HAP-1 (cell line): ENCODE measurements at regions not wholly inside any gene's neighbourhood (a gene's known extent, or its start where the extent isn't known, plus 50 kb on each side); places are given as distances from the start of the nearest gene placed in this dataset.
A peak's percentile ranks its signal among the peaks of the same experiment; 100 is the strongest.
"Not testable (repeated sequence)": the region's sequence is repeated elsewhere in the genome, so short reads cannot be mapped to it uniquely, and the experiment has no call there.

ENCODE experiments used
- DNase-seq, 2 experiments: peaks; one replicate each; pipeline ENCODE4 v3.0.0-alpha.2; 2016 to 2020; ENCODE audit warnings: low spot score in 2 of 2
- H3K27me3 ChIP-seq: fragments of 250-450 bp; sonication (Bioruptor Pico); 2 replicates; pipeline ENCODE4 v1.5.1; 2020; ENCODE audit warnings: low read depth, mild to moderate bottlenecking, moderate library complexity
- H3K36me3 ChIP-seq: fragments of 250-450 bp; sonication (Bioruptor Pico); replicated peaks from 2 replicates; pipeline ENCODE4 v1.5.1; 2020; ENCODE audit warnings: mild to moderate bottlenecking
- H3K4me1 ChIP-seq: fragments of 250-450 bp; sonication (Bioruptor Pico); 2 replicates; pipeline ENCODE4 v1.5.1; 2020; ENCODE audit warnings: mild to moderate bottlenecking
- H3K4me3 ChIP-seq: fragments of 250-450 bp; sonication (Bioruptor Pico); 2 replicates; pipeline ENCODE4 v1.5.1; 2020; ENCODE audit warnings: mild to moderate bottlenecking, moderate library complexity
- H3K9me3 ChIP-seq: fragments of 250-450 bp; sonication (Bioruptor Pico); 2 replicates; pipeline ENCODE4 v1.5.1; 2020; ENCODE audit warnings: mild to moderate bottlenecking, moderate library complexity
- in situ Hi-C: fragments of 300-500 bp; cut with MboI; formaldehyde crosslinking; loops from 3 replicates; pipeline ENCODE4 v1.14.3; 2020; ENCODE audit warnings: low sequenced_read_pairs, inconsistent platforms, mixed read lengths

DNA sequence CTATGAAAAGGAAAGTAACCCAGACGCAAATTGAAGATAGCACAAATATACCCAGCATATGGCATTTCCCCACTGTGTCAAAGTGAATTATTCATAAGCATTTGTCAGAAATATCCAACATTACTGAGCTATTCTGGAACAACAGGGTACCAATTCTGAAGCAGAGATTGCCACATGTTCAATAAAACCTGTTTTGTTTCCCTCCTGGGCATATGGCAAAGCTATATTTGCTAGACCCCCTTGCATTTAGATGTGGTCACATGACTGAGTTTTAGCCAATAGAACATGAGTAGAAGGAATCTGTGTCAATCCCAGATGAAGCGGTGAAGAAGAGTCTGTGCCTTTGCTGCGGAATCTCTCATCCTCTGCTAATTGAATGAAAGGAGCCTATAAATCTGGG, 296.4 kb upstream of the DLGAP1 start:
- in situ Hi-C loops: no loop called here
- H3K4me3 ChIP-seq: no peak overlapping the region
- no peaks in the 10 kb centered on the region for H3K36me3 ChIP-seq
- H3K9me3 ChIP-seq: no peaks in the 10 kb centered on the region
- no peaks in the 10 kb centered on the region for H3K4me1 ChIP-seq
- DNase-seq: no peak
- no peaks in the 10 kb centered on the region for H3K27me3 ChIP-seq

DNA sequence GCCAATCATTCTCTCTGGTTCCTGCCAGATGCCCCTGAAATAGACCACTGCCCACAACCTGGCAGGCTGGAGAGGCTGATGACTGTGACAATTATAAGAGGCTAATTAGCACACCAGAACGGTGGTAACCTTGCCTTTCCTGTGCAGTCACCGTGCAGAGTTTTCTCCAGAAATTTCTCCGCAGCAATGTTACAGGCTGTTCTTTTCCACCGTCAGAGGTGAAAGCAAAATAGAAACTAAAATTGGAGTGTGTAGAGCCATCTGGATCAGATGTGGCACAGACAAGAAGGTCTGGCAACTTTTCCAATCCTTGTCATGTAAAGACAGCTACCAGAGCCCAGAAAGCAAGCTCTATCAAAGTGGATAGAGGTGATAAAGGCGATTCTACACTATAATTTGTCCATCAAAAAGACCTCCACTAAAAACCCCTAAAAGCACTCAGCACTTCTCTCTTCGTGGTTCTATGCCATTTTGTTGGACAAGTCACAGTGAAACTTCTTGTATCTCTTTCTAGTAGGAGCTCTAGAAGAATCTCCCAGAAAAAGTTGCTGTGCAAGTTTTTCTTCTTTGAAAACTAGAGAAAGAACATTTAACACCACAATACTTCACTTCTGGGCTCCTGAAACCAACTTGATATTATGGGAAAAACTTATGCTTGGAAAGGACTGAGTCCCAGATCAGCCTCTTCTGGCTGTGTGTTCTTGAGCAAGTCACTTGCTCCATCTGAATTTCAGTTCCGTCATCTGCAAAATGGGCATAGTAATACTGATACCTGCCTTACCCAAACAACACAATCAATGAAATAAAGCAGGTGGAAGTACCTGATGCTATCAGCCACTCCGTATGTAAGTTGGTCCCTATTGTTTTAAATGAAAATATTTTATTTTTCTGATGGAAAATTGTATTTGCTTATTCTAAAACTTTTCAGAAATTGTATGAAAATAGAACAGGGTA, 295.6 kb upstream of the DLGAP1 start:
- no peaks in the 10 kb centered on the region for H3K4me1 ChIP-seq
- no peaks in the 10 kb centered on the region for H3K27me3 ChIP-seq
- no peak for DNase-seq
- H3K9me3 ChIP-seq: no peaks in the 10 kb centered on the region
- H3K36me3 ChIP-seq: no peaks in the 10 kb centered on the region
- no peak overlapping the region for H3K4me3 ChIP-seq
- in situ Hi-C loops: no loop called here

DNA sequence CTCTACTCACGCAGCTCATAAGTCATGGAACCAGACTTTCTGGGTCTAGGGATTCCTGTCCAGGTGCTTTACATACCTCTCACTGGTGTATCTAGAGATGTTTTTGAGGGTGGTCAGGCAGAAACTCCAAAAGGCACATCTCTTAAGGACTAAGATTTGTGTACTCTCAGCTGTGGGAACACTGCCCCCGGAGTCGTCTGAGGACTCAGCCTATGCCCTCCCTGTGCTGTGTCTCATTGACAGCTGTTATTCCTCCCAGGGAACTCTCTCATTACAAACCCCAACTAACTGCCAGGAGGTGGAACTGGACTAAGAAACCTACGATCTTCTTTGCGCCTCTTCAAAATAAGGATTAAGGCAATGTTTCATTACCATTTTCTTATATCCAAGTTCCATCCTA, 293.9 kb upstream of the DLGAP1 start:
- Histone ChIP-seq H3K9me3 (no peaks in the 10 kb centered on the region), H3K4me1 (no peaks in the 10 kb centered on the region), H3K4me3 (no peak overlapping the region), H3K36me3 (no peaks in the 10 kb centered on the region), H3K27me3 (no peaks in the 10 kb centered on the region)
- in situ Hi-C loops: no loop called here
- DNase-seq: no peak

DNA sequence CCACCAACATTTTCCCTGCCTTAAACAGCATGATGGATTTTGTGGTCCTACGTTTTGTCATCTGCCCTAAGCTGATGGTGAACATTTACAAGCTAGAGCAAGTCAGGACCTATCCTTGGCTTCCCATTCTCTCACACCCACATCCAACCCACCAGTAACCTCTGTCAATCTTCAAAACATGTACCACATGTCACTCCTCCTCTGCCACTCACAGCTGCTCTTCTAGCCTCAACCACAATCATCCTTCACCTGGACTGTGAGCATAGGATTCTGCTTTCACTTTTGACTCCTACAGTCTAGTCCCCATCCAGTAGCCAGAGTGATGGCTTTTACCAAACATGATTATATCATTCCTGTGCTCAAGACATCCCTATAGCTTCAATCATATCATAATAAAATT, 279.8 kb upstream of the DLGAP1 start:
- H3K9me3 ChIP-seq: no peaks in the 10 kb centered on the region
- no peaks in the 10 kb centered on the region for H3K27me3 ChIP-seq
- no peaks in the 10 kb centered on the region for H3K4me1 ChIP-seq
- no peaks in the 10 kb centered on the region for H3K36me3 ChIP-seq
- DNase-seq: no peak
- no peak overlapping the region for H3K4me3 ChIP-seq
- in situ Hi-C loops: no loop called here

DNA sequence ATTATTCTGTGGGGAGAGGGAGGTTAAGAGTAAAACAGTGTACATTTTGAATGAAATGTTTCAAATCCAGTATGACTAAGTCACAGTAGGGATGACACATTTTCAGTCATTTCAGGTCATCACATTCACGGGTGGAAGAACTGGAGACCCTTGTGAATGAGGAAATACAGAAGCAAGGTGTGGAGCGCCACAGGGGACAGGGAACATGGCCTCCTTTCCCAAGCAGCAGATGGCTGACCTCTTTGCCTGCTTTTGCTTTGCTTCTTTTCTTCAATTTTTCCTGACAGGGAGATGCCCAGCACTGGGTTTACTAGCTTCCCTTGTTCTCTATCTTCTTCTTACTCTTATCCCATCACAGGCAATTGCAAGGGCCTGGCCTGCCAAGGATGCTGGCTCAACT, 278.9 kb upstream of the DLGAP1 start:
- Histone ChIP-seq H3K4me1 (no peaks in the 10 kb centered on the region), H3K36me3 (no peaks in the 10 kb centered on the region), H3K27me3 (no peaks in the 10 kb centered on the region), H3K4me3 (no peak overlapping the region), H3K9me3 (no peaks in the 10 kb centered on the region)
- in situ Hi-C loops: no loop called here
- no peak for DNase-seq

DNA sequence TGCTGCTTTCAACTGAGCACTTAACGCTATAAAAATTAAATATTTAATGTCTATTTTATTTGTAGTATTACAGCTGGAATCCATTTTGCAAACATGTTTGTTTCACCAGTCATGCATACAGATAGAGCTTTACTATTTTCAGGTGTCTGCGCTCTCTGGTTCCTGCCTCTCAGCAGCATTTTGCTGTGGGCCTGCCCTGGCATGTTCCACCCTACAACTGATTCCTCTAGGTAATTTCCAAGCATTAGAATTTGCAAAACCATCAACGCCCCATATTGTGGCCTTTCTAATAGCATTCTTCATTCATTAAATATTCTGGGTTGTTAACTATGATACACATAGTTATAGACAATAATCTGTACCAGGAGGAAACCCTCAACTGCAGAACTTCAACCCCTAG, 266.4 kb upstream of the DLGAP1 start:
- no peak for DNase-seq
- peaks cover 4% of the 10 kb centered on the region; the same call in 1 of the 2 replicates for H3K4me1 ChIP-seq
- no peaks in the 10 kb centered on the region for H3K9me3 ChIP-seq
- in situ Hi-C loops: no loop called here
- no peaks in the 10 kb centered on the region for H3K36me3 ChIP-seq
- no peak overlapping the region for H3K4me3 ChIP-seq
- no peaks in the 10 kb centered on the region for H3K27me3 ChIP-seq

DNA sequence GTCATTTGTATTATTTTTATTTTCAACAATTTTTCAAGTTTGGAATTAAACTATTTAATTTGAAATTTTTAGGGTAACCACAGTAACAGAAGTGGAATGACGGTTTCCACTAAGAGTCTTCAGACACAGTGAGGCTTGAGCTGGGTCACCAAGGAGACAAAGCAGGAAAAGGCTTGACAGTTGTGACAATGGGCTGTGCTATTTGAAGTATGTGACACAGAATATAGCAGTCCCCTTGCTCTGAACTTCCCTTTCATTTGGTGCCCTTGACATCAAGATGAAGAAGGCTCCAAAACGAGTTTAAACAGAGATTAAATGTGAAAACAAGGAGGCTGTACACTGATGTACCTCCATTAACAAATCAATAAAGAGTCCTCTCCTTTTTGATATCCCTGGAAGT, 265.4 kb upstream of the DLGAP1 start:
- DNase-seq: peak in 1 of 2 experiments; percentile 16
- no peaks in the 10 kb centered on the region for H3K27me3 ChIP-seq
- H3K9me3 ChIP-seq: no peaks in the 10 kb centered on the region
- H3K4me3 ChIP-seq: no peak overlapping the region
- no peaks in the 10 kb centered on the region for H3K36me3 ChIP-seq
- in situ Hi-C loops: no loop called here
- peaks cover 4% of the 10 kb centered on the region; the same call in 1 of the 2 replicates for H3K4me1 ChIP-seq

DNA sequence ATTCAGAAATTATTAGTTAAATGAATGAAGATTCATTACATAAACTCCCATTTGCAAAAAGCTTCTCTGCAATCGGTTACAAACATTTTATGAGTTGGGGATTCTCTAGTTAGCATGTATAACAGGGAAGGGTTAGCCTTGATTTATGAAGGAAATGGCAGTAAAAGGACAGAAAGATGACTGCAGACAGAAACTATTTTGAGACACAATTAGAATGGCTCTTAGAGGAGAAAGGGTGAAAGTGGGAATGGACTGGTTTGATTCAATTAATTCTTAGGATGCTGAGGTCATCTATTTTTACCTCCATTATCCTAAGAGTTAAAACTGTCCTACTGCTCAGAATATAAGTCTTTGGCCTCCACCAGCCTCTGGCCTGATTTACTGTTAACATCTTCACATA, 250.8 kb upstream of the DLGAP1 start:
- no peak for DNase-seq
- no peaks in the 10 kb centered on the region for H3K9me3 ChIP-seq
- no peak overlapping the region for H3K4me3 ChIP-seq
- in situ Hi-C loops: no loop called here
- no peaks in the 10 kb centered on the region for H3K4me1 ChIP-seq
- H3K36me3 ChIP-seq: no peaks in the 10 kb centered on the region
- H3K27me3 ChIP-seq: no peaks in the 10 kb centered on the region

DNA sequence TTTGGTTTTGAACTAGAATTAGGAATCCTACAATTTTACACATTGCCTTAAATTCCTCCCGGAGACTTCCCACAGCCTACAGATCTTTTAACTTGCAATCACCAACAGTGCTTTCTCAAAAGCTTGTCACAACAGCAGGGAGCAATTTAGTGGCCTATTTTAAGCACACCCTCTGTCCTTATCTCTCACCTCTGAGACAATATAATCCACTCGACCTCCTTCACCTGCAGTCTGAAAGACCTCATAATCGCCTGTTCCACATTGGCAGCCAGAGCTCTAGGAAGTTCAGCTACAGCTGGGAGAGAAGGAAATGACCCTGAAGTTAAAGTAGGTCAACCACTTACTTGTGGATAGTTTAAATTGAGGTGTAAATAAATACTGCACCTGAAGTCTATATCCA, 249.7 kb upstream of the DLGAP1 start:
- Histone ChIP-seq H3K36me3 (no peaks in the 10 kb centered on the region), H3K27me3 (no peaks in the 10 kb centered on the region), H3K4me1 (no peaks in the 10 kb centered on the region), H3K9me3 (no peaks in the 10 kb centered on the region), H3K4me3 (no peak overlapping the region)
- no peak for DNase-seq
- in situ Hi-C loops: no loop called here

DNA sequence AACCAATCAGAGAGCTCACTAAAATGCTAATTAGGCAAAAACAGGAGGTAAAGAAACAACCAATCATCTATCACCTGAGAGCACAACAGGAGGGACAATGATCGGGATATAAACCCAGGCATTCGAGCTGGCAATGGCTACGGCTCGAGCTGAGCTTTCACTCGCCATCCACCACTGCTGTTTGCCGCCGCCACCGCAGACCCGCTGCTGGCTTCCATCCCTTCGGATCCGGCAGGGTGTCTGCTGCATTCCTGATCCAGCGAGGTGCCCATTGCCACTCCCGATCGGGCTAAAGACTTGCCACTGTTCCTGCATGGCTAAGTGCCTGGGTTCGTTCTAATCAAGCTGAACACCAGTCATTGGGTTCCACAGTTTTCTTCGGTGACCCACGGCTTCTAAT, 236.7 kb upstream of the DLGAP1 start:
- Histone ChIP-seq H3K4me3 (no peak overlapping the region), H3K36me3 (no peaks in the 10 kb centered on the region), H3K27me3 (no peaks in the 10 kb centered on the region), H3K9me3 (no peaks in the 10 kb centered on the region), H3K4me1 (no peaks in the 10 kb centered on the region)
- DNase-seq: no peak
- in situ Hi-C loops: no loop called here

DNA sequence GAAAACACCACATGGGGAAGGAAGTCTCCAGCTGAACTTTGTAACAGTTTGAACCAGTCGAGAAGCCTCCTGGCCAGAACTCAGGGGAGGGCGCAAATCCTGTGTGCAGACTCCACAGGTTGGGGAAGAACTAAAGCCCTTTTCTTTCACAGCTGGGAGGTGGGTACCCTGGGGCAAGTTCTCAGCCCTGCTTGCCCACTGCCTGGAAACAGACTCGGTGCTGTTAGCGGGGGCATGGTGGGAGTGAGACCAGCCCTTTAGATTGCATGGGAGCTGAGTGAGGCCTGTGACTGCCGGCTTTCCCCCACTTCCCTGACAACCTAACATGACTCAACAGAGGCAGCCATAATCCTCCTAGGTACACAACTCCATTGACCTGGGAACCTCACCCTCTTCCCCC, 223.6 kb upstream of the DLGAP1 start:
- H3K27me3 ChIP-seq, DNase-seq, H3K36me3 ChIP-seq, H3K4me3 ChIP-seq, H3K9me3 ChIP-seq, H3K4me1 ChIP-seq, in situ Hi-C loops: not testable (repeated sequence)

DNA sequence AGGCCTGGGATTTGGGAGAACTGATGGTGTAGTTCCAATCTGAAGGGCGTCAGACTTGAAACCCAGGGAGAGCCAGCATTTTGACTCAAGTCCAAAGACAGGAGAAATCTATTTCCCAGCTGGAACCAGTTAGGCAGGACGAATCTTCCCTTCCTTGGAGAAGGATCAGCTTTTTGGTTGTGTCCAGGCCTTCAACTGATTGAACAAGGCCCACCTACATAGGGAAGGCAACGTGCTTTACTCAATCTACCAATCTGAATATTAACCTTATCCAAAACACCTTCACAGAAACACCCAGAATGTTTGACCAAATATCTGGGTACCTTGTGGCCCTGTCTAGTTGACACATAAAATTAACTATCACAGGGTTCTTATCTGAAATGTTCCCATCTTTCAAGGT, 221.9 kb upstream of the DLGAP1 start:
- no peaks in the 10 kb centered on the region for H3K9me3 ChIP-seq

DNA sequence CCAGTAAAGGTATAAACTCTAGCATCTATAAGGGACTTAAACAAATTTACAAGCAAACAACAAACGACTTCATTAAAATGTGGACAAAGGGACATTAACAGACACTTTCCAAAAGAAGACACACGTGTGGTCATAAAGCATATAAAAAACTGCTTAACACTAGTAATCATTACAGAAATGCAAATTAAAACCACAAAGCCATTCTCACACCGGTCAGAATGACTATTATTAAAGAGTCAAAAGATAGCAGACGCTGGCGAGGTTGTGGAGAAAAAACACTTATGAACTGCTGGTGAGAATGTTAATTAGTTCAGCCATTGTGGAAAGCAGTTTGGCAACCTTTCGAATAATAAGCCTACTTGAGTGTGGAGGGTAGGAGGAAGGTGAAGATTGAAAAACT, 217.1 kb upstream of the DLGAP1 start:
- in situ Hi-C loops: no loop called here
- Histone ChIP-seq H3K4me1 (0 out of 2 replicates have a peak, but pooled peaks cover 3% of the 10 kb centered on the region), H3K4me3 (no peak overlapping the region), H3K9me3 (no peaks in the 10 kb centered on the region; the same call in 1 of the 2 replicates), H3K36me3 (no peaks in the 10 kb centered on the region), H3K27me3 (no peaks in the 10 kb centered on the region)
- DNase-seq: peak; percentile 13 to 51

More for the DNA sequence above, 221.9 kb upstream of the DLGAP1 start:
- Histone ChIP-seq H3K36me3 (no peaks in the 10 kb centered on the region), H3K27me3 (no peaks in the 10 kb centered on the region), H3K4me1 (0 out of 2 replicates have a peak, but pooled peaks cover 2% of the 10 kb centered on the region), H3K4me3 (no peak overlapping the region)
- no peak for DNase-seq
- in situ Hi-C loops: no loop called here

DNA sequence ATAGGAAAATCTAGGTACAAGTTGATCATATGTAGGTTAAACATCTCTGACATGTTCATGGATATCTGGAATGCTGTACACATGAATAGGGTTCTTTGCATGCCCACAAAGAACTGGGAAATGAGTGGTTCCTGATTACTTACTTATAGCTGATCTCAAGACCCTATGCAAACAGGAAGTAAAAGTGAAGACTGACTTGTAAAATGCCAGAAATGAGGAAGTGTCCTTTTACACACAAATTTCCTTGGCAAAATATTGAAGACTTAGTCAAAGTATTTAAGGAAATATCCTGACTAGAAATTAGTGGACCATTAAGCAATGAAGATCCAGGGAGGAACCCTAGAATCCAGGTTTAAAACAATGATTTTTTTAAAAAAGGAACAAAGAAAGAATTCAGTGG, 203.7 kb upstream of the DLGAP1 start:
- DNase-seq: no peak
- H3K9me3 ChIP-seq: no peaks in the 10 kb centered on the region
- in situ Hi-C loops: no loop called here
- H3K4me3 ChIP-seq: no peak overlapping the region
- H3K27me3 ChIP-seq: no peaks in the 10 kb centered on the region
- no peaks in the 10 kb centered on the region for H3K4me1 ChIP-seq
- no peaks in the 10 kb centered on the region for H3K36me3 ChIP-seq
